Stimulated activated CD4-positive, alpha-beta T cell treated with anti-CD3 and anti-CD28 coated beads, TNF-alpha, amount 100 ng/mL, for 48 hours (primary cell): ENCODE measurements at regions not wholly inside any gene's neighbourhood (a gene's known extent, or its start where the extent isn't known, plus 50 kb on each side); places are given as distances from the start of the nearest gene placed in this dataset.

Experiments used
- DNase-seq, 3 donors: peaks; one replicate each; pipeline ENCODE4 v3.0.0-alpha.2; 2020; ENCODE audit warnings: low read depth in 3 of 3

- DNase-seq, result no peak
Observed at GRCh38 chr2:8630676-8631464, 51.0 kb upstream of the ID2 start.

DNA sequence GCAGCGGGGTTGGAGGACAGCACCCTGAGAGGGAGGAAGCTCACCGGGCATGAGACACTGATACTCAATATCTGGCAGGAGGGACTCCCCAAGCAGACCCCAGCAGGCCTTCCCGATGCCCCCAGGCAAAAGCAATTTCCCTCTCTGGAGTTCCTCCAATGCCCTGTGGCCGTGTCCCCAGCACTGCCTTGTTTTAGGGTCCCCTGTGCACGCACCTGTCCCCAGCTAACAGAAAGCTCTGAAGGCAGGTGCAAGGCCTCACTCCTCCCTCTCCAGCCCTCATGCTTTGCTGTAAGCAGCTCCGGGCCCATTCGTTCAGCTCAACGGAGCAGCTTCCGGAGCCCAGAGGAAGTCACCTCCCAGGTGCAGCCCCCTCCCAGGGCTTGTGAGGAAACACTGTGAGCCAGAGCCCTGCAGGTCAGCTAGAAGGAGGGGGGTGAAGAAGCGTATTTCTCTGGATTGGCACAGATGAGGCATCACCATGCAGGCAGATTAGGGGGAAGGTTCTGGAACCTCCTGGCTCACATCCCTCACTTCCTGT lies 50.3 kb upstream of the ID2 start:
- no peak for DNase-seq
